ENCODE measurements at regions not wholly inside any gene's neighbourhood (a gene's known extent, or its start where the extent isn't known, plus 50 kb on each side); places are given as distances from the start of the nearest gene placed in this dataset.

- DNase-seq (ENCODE audit: low read depth in 2 of 2) = no peak
- no peak for TF ChIP-seq CTCF (IDR thresholded peaks at IDR 0.05; ENCODE audit: low read depth, low read length)
- no peak overlapping the region for H3K4me3 ChIP-seq (replicated peaks in 1 of 2; ENCODE audit: low read depth in 2 of 2, low read length in 2 of 2)
Observed at GRCh38 chr1:184285401-184286087, 101.3 kb upstream of the C1orf21 start.

GRCh38 chr1:184287001-184287400 is 99.8 kb upstream of the C1orf21 start:
- H3K4me3 ChIP-seq (replicated peaks in 1 of 2; ENCODE audit: low read depth in 2 of 2, low read length in 2 of 2) = no peak overlapping the region
- no peak for TF ChIP-seq CTCF (IDR thresholded peaks at IDR 0.05; ENCODE audit: low read depth, low read length)
- DNase-seq (ENCODE audit: low read depth in 2 of 2) = peak in 1 of 2 donors; percentile 40

- DNase-seq (ENCODE audit: low read depth in 2 of 2) = peak in 1 of 2 donors; percentile 35
- TF ChIP-seq CTCF (IDR thresholded peaks at IDR 0.05; ENCODE audit: low read depth, low read length) = no peak
- no peak overlapping the region for H3K4me3 ChIP-seq (replicated peaks in 1 of 2; ENCODE audit: low read depth in 2 of 2, low read length in 2 of 2)
Observed at GRCh38 chr1:184289825-184290550, 96.8 kb upstream of the C1orf21 start.

GRCh38 chr1:184291701-184292100 is 95.1 kb upstream of the C1orf21 start:
- H3K4me3 ChIP-seq (replicated peaks in 1 of 2; ENCODE audit: low read depth in 2 of 2, low read length in 2 of 2) = no peak overlapping the region
- peak in 1 of 2 donors; percentile 16 for DNase-seq (ENCODE audit: low read depth in 2 of 2)
- TF ChIP-seq CTCF (IDR thresholded peaks at IDR 0.05; ENCODE audit: low read depth, low read length) = no peak

- H3K4me3 ChIP-seq (replicated peaks in 1 of 2; ENCODE audit: low read depth in 2 of 2, low read length in 2 of 2) = no peak overlapping the region
- TF ChIP-seq CTCF (IDR thresholded peaks at IDR 0.05; ENCODE audit: low read depth, low read length) = no peak
- DNase-seq (ENCODE audit: low read depth in 2 of 2) = no peak
Observed at GRCh38 chr1:184292101-184292500, 94.7 kb upstream of the C1orf21 start.

- H3K4me3 ChIP-seq (replicated peaks in 1 of 2; ENCODE audit: low read depth in 2 of 2, low read length in 2 of 2) = no peak overlapping the region
- TF ChIP-seq CTCF (IDR thresholded peaks at IDR 0.05; ENCODE audit: low read depth, low read length) = no peak
- DNase-seq (ENCODE audit: low read depth in 2 of 2) = no peak
Observed at GRCh38 chr1:184294101-184294500, 92.7 kb upstream of the C1orf21 start.
